Esophagus squamous epithelium (tissue), 4 donors: ENCODE measurements at regions not wholly inside any gene's neighbourhood (a gene's known extent, or its start where the extent isn't known, plus 50 kb on each side); places are given as distances from the start of the nearest gene placed in this dataset.

ENCODE experiments used
- POLR2A ChIP-seq, 4 donors: fragments of 450-650 bp; IDR thresholded peaks; one replicate each; pipeline ENCODE4 v1.6.1; 2017; ENCODE audit warnings: antibody characterized with exemption in 4 of 4, mild to moderate bottlenecking in 4 of 4, moderate library complexity in 3 of 4
- TF ChIP-seq, protein P1 (sequence below), 6 experiments: fragments of 450-650 bp in 4 of 6; fragments of 200-600 bp in 2 of 6; sonication (generic) in 2 of 6; IDR thresholded peaks; one replicate each; pipeline ENCODE4 v1.5.1; 2016 to 2019; ENCODE audit warnings: antibody characterized with exemption in 6 of 6, mild to moderate bottlenecking in 4 of 6, moderate library complexity in 4 of 6

DNA sequence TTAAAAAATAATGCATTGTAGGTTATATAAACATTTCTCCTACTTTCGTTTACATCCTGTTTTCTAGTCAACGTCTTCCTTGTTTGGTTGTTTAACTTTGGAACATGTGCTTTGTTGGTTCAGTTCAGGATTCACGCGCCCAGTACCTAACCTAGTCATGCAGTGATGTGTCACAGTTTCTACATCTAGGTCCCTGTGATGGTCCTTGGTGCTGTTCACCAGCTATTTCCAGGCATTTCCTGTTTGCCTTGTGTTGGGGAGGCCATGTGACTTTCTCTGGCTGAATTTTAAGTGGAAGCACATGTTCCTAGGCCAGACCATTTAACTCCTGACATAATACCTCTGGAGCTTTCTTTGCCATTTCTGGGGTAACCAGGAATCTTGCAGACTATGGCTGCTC is 292.3 kb downstream of the SMARCA2 start:
- TF ChIP-seq, protein P1, sequence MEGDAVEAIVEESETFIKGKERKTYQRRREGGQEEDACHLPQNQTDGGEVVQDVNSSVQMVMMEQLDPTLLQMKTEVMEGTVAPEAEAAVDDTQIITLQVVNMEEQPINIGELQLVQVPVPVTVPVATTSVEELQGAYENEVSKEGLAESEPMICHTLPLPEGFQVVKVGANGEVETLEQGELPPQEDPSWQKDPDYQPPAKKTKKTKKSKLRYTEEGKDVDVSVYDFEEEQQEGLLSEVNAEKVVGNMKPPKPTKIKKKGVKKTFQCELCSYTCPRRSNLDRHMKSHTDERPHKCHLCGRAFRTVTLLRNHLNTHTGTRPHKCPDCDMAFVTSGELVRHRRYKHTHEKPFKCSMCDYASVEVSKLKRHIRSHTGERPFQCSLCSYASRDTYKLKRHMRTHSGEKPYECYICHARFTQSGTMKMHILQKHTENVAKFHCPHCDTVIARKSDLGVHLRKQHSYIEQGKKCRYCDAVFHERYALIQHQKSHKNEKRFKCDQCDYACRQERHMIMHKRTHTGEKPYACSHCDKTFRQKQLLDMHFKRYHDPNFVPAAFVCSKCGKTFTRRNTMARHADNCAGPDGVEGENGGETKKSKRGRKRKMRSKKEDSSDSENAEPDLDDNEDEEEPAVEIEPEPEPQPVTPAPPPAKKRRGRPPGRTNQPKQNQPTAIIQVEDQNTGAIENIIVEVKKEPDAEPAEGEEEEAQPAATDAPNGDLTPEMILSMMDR (IDR thresholded peaks at IDR 0.05) = no peak
- TF ChIP-seq POLR2A (IDR thresholded peaks at IDR 0.05) = no peak
